Right lobe of liver (tissue), 6 donors: ENCODE measurements at regions not wholly inside any gene's neighbourhood (a gene's known extent, or its start where the extent isn't known, plus 50 kb on each side); places are given as distances from the start of the nearest gene placed in this dataset.

Experiments
- ATAC-seq, 4 donors: fragments of 200-7000 bp; cut with Tn5 transposase; one replicate each; pipeline ENCODE4 v1.9.1; 2020; ENCODE audit warnings: mild to moderate bottlenecking in 4 of 4, moderate library complexity in 4 of 4
- DNase-seq, 3 donors: peaks; one replicate each; pipeline ENCODE4 v3.0.0-alpha.2; 2020
- H3K27ac ChIP-seq, 3 donors: fragments of 200-600 bp; one replicate each; pipeline ENCODE4 v1.8.0; 2022
- H3K27me3 ChIP-seq, 2 donors: fragments of 200-600 bp; one replicate each; pipeline ENCODE4 v1.8.0; 2022
- H3K36me3 ChIP-seq, 4 donors: fragments of 200-600 bp; sonication (generic) in 1 of 4; one replicate each; pipeline versions ENCODE4 v1.5.1 to v1.8.0; 2017 to 2022; ENCODE audit warnings: control low read depth in 1 of 4
- H3K4me1 ChIP-seq, 4 donors: fragments of 200-600 bp; sonication (generic) in 1 of 4; one replicate each; pipeline versions ENCODE4 v1.5.1 to v1.8.0; 2017 to 2022; ENCODE audit warnings: control low read depth in 1 of 4
- H3K4me3 ChIP-seq, 3 donors: fragments of 200-600 bp; one replicate each; pipeline ENCODE4 v1.8.0; 2022
- H3K9me3 ChIP-seq, 4 donors: fragments of 200-600 bp; sonication (generic) in 1 of 4; one replicate each; pipeline versions ENCODE4 v1.5.1 to v1.8.0; 2017 to 2022; ENCODE audit warnings: control low read depth in 1 of 4
- POLR2A ChIP-seq: fragments of 450-650 bp; IDR thresholded peaks from one replicate; pipeline ENCODE4 v1.6.1; 2017; ENCODE audit warnings: antibody characterized with exemption, mild to moderate bottlenecking
- WGBS: methylation state at CpG from one replicate; pipeline ENCODE4 v1.1.6; 2018; ENCODE audit warnings: low coverage, low lambda C conversion rate; ENCODE audit not compliant: insufficient coverage; ENCODE audit errors: missing lambda C conversion rate; 5-methylcytosine and 5-hydroxymethylcytosine counted together
- intact Hi-C, 2 donors: fragments of 100-400 bp; cut with DNase I; formaldehyde crosslinking; loops; one replicate each; pipeline versions ENCODE4 v1.11.2 to v1.14.1; 2022
- TF ChIP-seq, protein P1 (sequence below), 4 donors: fragments of 200-600 bp in 3 of 4; fragments of 450-650 bp in 1 of 4; IDR thresholded peaks; one replicate each; pipeline versions ENCODE4 v1.5.1 to v1.8.0; 2016 to 2022; ENCODE audit warnings: antibody characterized with exemption in 4 of 4, mild to moderate bottlenecking in 2 of 4
- donor health status: DM: no; HTN: yes; CAD: no.
- donor health status: DM: no; HTN: no; CAD: no.
- donor health status: DM: no; HTN: no; CAD: no.
- donor health status: DM: no; HTN: yes; CAD: no.
- donor health status: DM: no; HTN: yes; CAD: no.

DNA sequence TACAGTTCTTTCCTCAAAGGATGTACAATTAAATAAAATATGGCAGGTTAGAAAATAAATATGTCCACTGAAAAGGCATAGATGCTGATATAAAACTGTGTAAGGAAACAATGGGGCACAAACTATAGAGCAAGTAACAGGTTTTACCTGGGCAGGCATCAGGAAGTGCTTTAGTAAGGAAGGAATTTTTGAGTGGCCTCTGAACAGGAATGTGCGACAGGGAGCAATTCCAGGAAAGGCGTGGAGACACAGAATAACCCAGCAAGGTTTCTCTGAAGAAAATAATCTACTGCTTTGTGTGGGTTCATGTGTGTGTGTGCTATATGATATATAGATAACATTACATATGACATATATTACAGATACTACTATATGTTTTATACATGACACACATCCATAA is 128.4 kb downstream of the RGS21 start:
- TF ChIP-seq POLR2A, result no peak
- TF ChIP-seq, protein P1, sequence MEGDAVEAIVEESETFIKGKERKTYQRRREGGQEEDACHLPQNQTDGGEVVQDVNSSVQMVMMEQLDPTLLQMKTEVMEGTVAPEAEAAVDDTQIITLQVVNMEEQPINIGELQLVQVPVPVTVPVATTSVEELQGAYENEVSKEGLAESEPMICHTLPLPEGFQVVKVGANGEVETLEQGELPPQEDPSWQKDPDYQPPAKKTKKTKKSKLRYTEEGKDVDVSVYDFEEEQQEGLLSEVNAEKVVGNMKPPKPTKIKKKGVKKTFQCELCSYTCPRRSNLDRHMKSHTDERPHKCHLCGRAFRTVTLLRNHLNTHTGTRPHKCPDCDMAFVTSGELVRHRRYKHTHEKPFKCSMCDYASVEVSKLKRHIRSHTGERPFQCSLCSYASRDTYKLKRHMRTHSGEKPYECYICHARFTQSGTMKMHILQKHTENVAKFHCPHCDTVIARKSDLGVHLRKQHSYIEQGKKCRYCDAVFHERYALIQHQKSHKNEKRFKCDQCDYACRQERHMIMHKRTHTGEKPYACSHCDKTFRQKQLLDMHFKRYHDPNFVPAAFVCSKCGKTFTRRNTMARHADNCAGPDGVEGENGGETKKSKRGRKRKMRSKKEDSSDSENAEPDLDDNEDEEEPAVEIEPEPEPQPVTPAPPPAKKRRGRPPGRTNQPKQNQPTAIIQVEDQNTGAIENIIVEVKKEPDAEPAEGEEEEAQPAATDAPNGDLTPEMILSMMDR (IDR thresholded peaks at IDR 0.05), result no peak

DNA sequence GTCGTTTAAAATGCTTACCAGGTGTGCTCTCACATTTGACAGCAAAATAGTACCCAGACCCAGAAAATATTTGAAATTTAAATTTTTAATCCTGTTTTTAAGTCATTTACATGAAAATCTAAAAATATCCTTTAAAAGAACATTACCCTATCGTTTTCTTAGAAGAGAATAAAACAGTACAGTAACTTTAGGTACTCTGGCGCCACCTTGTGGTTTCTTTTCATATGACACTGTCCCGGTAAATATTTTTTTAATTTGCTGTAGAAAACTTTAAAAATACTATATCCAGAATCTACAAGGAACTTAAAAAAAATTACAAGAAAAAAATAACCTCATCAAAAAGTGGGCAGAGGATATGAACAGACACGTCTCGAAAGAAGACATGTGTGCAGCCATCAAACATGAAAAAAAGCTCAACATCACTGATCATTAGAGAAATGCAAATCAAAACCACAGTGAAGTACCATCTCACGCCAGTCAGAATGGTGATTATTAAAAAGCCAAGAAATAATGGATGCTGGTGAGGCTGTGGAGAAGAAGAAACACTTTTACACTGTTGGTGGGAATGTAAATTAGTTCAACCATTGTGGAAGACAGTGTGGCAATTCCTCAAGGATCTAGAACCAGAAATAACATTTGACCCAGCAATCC is 129.2 kb downstream of the RGS21 start:
- ATAC-seq (peak; percentile 48 to 70 (median 62)), DNase-seq (peak in 1 of 3 donors; percentile 49)
- Histone ChIP-seq H3K27ac (no peak overlapping the region), H3K36me3 (no peaks in the 10 kb centered on the region), H3K9me3 (no peaks in the 10 kb centered on the region), H3K4me3 (no peak overlapping the region), H3K27me3 (no peaks in the 10 kb centered on the region), H3K4me1 (no peaks in the 10 kb centered on the region)
- 13% methylated on average over 7 of the region's 7 CpGs for WGBS
- TF ChIP-seq, protein P1 (IDR thresholded peaks at IDR 0.05), result peak; percentile 75 to 91 (median 88)
- no peak for TF ChIP-seq POLR2A
- intact Hi-C loops, result no loop called here

More for the DNA sequence above, 128.4 kb downstream of the RGS21 start:
- Histone ChIP-seq H3K4me3 (no peak overlapping the region), H3K27me3 (no peaks in the 10 kb centered on the region), H3K9me3 (no peaks in the 10 kb centered on the region), H3K4me1 (no peaks in the 10 kb centered on the region), H3K27ac (no peak overlapping the region), H3K36me3 (no peaks in the 10 kb centered on the region)
- ATAC-seq (no peak), DNase-seq (no peak)
- intact Hi-C loops, result no loop called here
- WGBS, result 69% methylated on average over 2 of the region's 2 CpGs

DNA sequence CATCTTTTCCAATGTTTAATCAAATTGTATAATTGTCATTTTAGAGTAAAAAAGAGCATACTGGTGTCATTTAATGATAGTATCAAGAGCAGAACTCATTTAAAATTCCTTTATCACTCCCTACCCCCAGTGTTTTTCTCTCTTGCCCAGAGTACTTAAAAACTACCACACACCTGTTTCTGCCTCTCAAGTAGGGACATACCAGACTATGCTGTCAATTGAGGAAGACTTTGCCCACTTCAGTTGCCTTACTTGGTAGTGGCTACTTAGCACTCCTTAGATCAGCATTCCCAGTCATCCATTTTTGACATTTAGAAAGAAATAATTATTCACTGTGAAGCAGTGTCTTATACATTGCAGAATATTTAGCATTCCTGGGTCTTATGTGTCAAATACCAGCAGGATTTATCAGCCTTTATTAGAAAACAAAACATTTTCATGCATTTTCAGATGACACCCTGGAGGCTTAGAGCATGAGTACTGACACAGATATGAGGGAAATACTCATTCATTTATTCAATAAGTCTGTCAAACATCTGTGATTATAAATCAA is 127.5 kb upstream of the RGS1 start:
- ATAC-seq, result no peak
- TF ChIP-seq POLR2A, result no peak
- TF ChIP-seq, protein P1 (IDR thresholded peaks at IDR 0.05), result no peak
- no peaks in the 10 kb centered on the region for H3K27me3 ChIP-seq

DNA sequence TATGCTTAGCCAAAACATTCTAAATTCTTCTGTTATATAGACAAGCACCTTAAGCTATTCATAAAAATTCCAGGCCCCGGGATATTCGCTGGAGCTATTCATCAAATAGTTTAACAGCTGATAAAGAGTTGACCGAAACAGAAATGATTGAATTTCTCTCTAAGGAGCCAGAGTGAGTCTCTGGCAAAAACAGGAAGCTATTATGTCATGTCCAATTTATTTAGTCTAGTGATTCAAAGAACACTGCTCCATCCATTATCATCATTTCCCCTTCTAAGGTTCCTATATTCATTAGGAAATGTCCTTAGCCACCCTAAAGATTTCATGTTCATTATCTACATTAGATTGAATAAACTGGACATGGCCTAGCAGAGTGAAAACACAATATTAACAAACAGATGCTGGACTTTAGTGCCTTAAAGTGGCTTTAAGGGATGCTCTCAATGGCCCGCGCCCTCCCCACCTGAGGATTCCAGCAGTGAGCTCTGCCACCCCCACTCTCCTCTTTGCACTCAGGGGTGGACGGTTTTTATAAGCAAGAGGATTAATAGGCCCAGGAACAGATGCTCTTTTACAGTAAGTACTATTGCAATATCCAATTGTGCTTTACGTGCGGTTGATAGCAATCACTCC is 122.1 kb upstream of the RGS1 start:
- Histone ChIP-seq H3K36me3 (no peaks in the 10 kb centered on the region), H3K27ac (no peak overlapping the region), H3K27me3 (no peaks in the 10 kb centered on the region), H3K4me1 (no peaks in the 10 kb centered on the region), H3K4me3 (no peak overlapping the region), H3K9me3 (no peaks in the 10 kb centered on the region)
- no peak for TF ChIP-seq POLR2A
- TF ChIP-seq, protein P1 (IDR thresholded peaks at IDR 0.05), result no peak
- DNase-seq, result no peak
- intact Hi-C loops, result no loop called here
- 71% methylated on average over 7 of the region's 8 CpGs for WGBS
- no peak for ATAC-seq

More for the DNA sequence above, 127.5 kb upstream of the RGS1 start:
- Histone ChIP-seq H3K4me3 (no peak overlapping the region), H3K36me3 (no peaks in the 10 kb centered on the region), H3K27ac (no peak overlapping the region), H3K9me3 (no peaks in the 10 kb centered on the region), H3K4me1 (no peaks in the 10 kb centered on the region)
- DNase-seq, result no peak
- intact Hi-C loops, result no loop called here
